ENCODE measurements at regions not wholly inside any gene's neighbourhood (a gene's known extent, or its start where the extent isn't known, plus 50 kb on each side); places are given as distances from the start of the nearest gene placed in this dataset.

DNA sequence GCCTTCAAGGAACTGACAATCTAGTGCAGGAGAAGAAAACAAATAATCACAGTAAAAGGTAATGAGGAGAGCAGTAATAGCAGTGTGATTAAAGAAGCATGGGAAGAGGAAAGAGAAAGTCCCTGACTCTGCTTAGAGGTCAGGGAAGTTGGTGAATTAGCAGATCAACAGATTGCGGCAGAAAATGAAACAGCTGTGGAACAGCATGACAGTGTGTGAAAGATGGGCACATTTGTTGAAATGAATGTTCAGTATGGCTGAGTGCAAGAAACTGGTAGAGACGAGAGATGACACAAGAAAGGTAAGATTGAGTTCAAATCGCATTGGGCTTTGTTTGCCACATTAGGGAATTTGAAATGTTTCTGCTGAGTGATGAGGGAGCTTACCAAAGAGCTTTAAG, 63.7 kb upstream of the RASSF8 start:
- H3K27me3 Mint-ChIP-seq (ENCODE audit: insufficient read depth): peaks cover 2% of the 10 kb centered on the region
- intact Hi-C loops (cut with micrococcal nuclease): no loop called here
- H3K9me3 Mint-ChIP-seq: no peaks in the 10 kb centered on the region
- H3K36me3 Mint-ChIP-seq (ENCODE audit: low read depth): no peaks in the 10 kb centered on the region
- no peak overlapping the region for H3K4me3 Mint-ChIP-seq
- no peak for DNase-seq (ENCODE audit: low spot score)
- no peaks in the 10 kb centered on the region for H3K4me1 Mint-ChIP-seq (ENCODE audit: low read depth)
- H3K27ac Mint-ChIP-seq: no peak overlapping the region

DNA sequence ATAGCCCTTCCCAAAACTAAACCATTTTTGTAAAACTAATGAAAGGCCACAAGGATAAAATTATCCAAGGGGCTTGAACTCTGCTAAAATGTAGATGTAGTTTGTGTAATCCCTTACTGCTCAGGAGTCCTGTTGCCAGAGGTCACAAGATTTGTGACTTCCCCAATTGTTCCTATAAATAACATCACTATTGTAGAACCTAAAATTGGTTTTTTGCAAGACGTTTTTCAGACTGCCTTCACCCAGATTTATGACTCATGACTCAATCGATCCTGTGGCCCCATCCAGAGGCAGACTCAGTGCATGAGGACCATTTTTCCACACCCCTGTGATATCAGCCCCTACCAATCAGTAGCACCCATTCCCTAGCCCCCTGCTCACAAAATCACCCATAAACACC, 61.5 kb upstream of the RASSF8 start:
- Mint-ChIP-seq H3K4me1 (ENCODE audit: low read depth) (no peaks in the 10 kb centered on the region), H3K4me3 (no peak overlapping the region), H3K9me3 (no peaks in the 10 kb centered on the region), H3K27me3 (ENCODE audit: insufficient read depth) (peaks cover 2% of the 10 kb centered on the region), H3K36me3 (ENCODE audit: low read depth) (no peaks in the 10 kb centered on the region), H3K27ac (no peak overlapping the region)
- no peak for DNase-seq (ENCODE audit: low spot score)
- intact Hi-C loops (cut with micrococcal nuclease): no loop called here

DNA sequence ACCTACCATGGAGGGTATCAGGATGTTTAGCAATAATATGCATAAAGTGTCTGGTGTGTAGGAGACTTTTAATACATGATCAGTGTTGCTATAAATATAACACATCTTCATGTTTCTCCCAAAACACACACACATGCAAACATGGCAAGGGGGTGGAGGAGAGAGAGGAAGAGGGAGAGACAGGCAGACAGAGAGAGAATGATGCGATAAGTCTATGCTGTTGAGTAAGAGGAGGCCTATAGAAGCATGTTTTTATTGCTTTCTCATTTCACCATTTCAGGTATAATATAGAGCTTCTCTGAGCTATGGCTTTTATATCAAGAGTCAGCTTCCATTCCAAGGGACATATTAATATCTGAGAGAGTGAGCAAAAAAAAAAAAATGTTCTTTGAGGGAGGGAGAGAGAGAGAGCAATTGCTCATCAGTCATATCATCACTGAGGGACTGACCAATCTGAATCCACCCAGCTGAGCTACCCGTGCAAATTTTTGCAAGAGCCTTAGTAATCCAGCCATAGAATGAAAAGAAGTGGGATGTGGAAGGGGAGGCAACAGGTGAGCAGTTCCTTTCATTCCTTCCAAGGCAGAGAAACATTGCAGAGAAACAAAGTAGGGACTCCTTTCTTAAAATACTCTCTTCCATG, 54.8 kb upstream of the RASSF8 start:
- Mint-ChIP-seq H3K4me1 (ENCODE audit: low read depth) (no peaks in the 10 kb centered on the region), H3K9me3 (no peaks in the 10 kb centered on the region), H3K36me3 (ENCODE audit: low read depth) (no peaks in the 10 kb centered on the region), H3K27ac (no peak overlapping the region), H3K27me3 (ENCODE audit: insufficient read depth) (peaks cover 3% of the 10 kb centered on the region), H3K4me3 (no peak overlapping the region)
- intact Hi-C loops (cut with micrococcal nuclease): no loop called here
- DNase-seq (ENCODE audit: low spot score): no peak

DNA sequence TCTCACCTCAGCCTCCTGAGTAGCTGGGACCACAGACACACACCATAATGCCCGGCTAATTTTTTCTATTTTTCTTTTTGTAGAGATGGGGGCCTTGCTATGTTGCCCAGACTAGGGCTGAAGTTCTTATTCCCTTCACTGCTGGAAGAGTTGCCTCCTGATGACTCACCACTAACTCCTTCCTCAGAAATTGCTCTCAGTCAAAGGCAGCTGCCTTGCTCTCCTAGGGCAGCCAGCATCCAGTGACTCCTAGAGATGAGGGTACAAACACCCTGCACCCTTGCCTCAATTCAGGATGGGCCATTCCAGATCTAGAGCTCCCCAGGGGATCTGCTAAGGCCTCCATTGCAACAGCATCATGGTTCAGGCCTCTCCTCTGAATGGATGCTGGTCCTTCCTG, 54.0 kb upstream of the RASSF8 start:
- no peaks in the 10 kb centered on the region for H3K9me3 Mint-ChIP-seq
- H3K27me3 Mint-ChIP-seq (ENCODE audit: insufficient read depth): peaks cover 3% of the 10 kb centered on the region
- no peak for DNase-seq (ENCODE audit: low spot score)
- H3K4me3 Mint-ChIP-seq: no peak overlapping the region
- no peak overlapping the region for H3K27ac Mint-ChIP-seq
- H3K36me3 Mint-ChIP-seq (ENCODE audit: low read depth): no peaks in the 10 kb centered on the region
- intact Hi-C loops (cut with micrococcal nuclease): no loop called here
- no peaks in the 10 kb centered on the region for H3K4me1 Mint-ChIP-seq (ENCODE audit: low read depth)

DNA sequence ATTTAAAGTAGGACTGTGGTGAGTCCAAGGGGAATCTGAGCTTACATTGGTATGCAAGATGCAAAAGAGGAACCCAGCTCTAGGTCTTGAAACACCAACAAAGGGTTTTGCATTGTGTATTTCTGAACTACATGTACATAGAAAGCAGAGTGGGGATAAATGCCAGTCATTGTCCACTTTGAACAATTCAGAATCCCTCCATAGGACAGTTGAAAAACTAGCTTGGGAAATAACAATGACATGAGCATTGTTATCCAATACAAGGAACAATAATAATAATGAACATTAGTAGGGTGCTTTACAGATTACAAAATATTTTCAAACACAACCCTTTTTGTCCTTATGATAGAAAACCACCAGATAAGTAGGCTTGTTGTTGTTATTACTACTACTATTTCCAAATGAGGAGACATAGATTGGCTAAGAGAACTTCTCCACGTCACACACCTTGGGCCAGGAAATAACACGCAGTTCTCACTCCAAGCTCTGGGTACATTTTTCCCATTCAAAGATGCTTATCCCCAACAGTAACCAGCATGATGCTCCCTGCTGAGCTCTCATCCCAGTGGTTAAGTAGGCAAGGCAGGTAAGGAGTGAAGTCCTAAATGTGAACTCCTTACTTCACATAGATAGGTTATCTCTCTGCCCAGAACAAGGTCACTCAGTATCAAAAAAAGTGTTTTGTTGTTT, 51.7 kb upstream of the RASSF8 start:
- H3K36me3 Mint-ChIP-seq (ENCODE audit: low read depth): no peaks in the 10 kb centered on the region
- H3K27ac Mint-ChIP-seq: no peak overlapping the region
- no peak overlapping the region for H3K4me3 Mint-ChIP-seq
- intact Hi-C loops (cut with micrococcal nuclease): no loop called here
- no peaks in the 10 kb centered on the region for H3K4me1 Mint-ChIP-seq (ENCODE audit: low read depth)
- peaks cover 3% of the 10 kb centered on the region for H3K27me3 Mint-ChIP-seq (ENCODE audit: insufficient read depth)
- DNase-seq (ENCODE audit: low spot score): no peak
- no peaks in the 10 kb centered on the region for H3K9me3 Mint-ChIP-seq
